ENCODE measurements at regions not wholly inside any gene's neighbourhood (a gene's known extent, or its start where the extent isn't known, plus 50 kb on each side); places are given as distances from the start of the nearest gene placed in this dataset.

DNA sequence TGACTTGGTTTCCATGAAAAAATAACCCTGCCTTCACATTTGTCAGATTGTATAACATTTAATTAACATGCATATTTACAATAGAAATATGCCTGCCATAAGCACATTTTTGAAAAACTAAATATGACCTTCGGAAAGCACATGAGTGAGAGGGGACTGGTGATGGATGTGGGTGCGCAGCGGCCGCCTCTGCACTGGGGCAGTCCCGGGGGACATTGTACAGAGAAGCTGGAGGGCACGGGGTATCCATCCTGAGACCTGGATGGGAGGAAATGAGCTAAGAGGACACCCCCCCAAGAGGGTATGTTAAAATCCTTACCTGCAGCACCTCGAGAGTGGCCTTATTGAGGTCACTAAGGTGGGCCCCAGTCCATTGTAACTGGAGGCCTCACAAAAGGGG lies 161.3 kb upstream of the IRX4 start:
- H3K4me3 ChIP-seq (ENCODE audit: low read depth, low read length): no peak overlapping the region
- TF ChIP-seq, protein P1, sequence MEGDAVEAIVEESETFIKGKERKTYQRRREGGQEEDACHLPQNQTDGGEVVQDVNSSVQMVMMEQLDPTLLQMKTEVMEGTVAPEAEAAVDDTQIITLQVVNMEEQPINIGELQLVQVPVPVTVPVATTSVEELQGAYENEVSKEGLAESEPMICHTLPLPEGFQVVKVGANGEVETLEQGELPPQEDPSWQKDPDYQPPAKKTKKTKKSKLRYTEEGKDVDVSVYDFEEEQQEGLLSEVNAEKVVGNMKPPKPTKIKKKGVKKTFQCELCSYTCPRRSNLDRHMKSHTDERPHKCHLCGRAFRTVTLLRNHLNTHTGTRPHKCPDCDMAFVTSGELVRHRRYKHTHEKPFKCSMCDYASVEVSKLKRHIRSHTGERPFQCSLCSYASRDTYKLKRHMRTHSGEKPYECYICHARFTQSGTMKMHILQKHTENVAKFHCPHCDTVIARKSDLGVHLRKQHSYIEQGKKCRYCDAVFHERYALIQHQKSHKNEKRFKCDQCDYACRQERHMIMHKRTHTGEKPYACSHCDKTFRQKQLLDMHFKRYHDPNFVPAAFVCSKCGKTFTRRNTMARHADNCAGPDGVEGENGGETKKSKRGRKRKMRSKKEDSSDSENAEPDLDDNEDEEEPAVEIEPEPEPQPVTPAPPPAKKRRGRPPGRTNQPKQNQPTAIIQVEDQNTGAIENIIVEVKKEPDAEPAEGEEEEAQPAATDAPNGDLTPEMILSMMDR (IDR thresholded peaks at IDR 0.05; ENCODE audit: control insufficient read depth, extremely low read depth, insufficient read depth): no peak
- no peak for DNase-seq (ENCODE audit: low read depth)

DNA sequence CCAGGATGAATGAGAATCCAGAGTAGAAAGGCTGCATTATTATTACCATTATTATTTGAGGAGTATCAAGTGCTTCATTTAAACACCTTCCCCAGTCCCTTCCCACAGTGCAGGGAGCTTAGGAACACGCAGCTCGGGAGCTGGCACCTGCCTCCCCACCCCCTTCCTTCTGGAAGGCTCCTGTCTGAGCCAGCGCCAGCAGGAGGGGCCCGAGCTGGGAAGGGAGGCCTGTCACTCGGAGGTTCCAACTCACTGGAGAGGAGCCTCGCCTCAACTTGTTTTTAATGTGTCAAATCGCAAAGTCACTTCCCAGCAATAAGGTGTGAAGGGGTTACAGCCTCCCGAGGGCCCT lies 156.4 kb upstream of the IRX4 start:
- no peak for DNase-seq (ENCODE audit: low read depth)
- TF ChIP-seq, protein P1 (IDR thresholded peaks at IDR 0.05; ENCODE audit: control insufficient read depth, extremely low read depth, insufficient read depth): no peak
- no peak overlapping the region for H3K4me3 ChIP-seq (ENCODE audit: low read depth, low read length)

DNA sequence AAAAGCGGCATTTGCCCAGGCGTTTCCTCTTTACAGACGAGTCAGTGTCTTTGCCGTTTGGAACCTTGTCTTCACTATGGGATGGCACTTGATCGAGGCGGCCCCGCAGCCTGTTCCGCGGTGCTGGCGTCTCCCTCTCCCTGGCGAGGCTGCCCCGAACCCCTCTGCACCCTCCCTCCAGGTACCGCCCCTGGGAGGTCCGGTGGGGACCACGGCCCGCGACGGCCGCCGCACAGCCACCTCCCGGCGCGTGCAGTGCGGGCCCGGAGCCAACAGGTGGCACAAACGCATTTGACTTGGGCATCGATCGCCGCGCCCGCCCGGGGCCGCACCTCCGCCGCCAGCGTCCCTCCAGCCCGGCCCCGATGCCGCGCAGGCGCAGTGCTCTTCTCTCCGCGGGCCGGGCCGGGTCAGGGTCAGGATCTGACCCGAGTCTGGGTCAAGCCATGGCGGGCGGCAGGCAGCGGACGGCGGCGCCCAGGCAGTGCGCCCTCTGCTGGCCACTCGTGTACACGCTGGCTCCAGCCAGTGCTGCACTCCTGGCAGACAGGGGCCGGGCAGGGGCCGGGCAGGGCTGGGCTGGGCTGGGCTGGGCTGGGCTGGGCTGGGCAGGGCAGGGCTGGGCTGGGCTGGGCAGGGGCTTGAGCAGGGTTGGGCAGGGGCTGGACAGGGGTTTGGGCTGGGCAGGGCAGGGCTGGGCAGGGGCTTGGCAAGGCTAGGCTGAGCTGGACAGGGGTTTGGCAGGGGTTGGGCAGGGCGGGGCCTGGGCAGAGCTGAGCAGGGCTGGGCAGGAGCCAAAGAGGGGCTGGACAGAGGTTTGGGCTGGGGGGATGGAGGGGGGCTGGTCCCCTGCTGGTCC lies 155.8 kb upstream of the IRX4 start:
- TF ChIP-seq, protein P1 (IDR thresholded peaks at IDR 0.05; ENCODE audit: control insufficient read depth, extremely low read depth, insufficient read depth): peak; percentile 95
- peak; percentile 27 for DNase-seq (ENCODE audit: low read depth)
- peak overlapping the region; percentile 46 for H3K4me3 ChIP-seq (ENCODE audit: low read depth, low read length)

DNA sequence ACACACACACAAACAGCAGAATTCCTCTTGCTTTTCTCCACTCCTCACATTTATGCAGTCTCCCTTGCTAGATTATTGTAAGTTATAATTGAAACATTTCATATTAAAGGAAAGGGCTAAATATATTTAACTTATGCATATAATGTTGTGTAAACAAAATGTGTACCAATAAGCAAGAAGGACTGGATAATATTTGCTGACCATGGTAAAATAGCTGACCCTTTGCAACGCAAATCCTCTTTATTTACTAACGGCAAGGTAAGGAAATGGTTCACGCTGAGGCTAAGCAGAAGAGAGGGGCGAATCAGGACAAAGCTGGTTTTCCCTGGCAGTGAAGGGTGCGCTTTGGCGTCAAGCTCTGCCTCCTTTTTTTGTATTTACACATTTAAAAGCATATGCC lies 154.2 kb upstream of the IRX4 start:
- no peak overlapping the region for H3K4me3 ChIP-seq (ENCODE audit: low read depth, low read length)
- TF ChIP-seq, protein P1 (IDR thresholded peaks at IDR 0.05; ENCODE audit: control insufficient read depth, extremely low read depth, insufficient read depth): no peak

DNA sequence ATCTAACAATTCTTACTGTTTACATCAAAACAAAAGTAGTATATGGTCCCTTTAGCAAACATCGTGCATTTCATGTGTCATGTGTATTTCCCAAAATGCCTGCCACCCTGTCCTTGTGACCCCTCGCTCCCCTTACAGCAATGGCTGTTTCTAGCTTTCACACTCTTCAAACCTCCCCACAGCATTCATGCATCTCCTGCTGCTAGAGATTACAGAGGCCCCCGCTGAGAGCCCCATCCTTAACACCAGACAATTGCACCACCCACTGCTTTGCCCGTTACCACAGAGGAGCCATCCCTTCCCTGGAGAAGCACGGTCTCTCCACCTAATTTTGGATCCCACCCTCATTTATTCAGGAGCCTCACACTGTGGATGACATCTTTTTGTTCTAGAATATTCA lies 149.7 kb upstream of the IRX4 start:
- H3K4me3 ChIP-seq (ENCODE audit: low read depth, low read length): no peak overlapping the region
- DNase-seq (ENCODE audit: low read depth): no peak
- TF ChIP-seq, protein P1 (IDR thresholded peaks at IDR 0.05; ENCODE audit: control insufficient read depth, extremely low read depth, insufficient read depth): no peak

More for the DNA sequence above, 154.2 kb upstream of the IRX4 start:
- no peak for DNase-seq (ENCODE audit: low read depth)

DNA sequence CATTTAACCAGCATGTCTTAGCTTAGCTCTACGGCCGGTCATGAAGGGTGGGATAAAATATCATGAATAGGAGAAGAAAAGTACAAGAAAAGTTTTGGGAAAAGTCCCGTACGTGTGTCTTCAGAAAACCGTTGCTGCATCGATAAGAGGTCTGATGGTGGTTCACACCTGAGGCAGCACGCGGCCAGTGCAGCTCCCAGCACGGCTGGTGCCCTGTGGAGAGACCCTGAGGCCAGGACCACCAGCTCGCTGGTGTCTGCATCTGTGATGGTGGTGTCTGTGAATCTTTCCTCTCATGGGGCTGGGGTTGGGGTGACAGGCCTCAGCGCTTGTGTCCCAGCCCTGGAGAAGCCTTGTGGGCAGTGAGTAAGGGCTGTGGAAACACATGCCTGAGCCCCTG lies 148.9 kb upstream of the IRX4 start:
- DNase-seq (ENCODE audit: low read depth): no peak
- no peak overlapping the region for H3K4me3 ChIP-seq (ENCODE audit: low read depth, low read length)
- TF ChIP-seq, protein P1 (IDR thresholded peaks at IDR 0.05; ENCODE audit: control insufficient read depth, extremely low read depth, insufficient read depth): no peak

DNA sequence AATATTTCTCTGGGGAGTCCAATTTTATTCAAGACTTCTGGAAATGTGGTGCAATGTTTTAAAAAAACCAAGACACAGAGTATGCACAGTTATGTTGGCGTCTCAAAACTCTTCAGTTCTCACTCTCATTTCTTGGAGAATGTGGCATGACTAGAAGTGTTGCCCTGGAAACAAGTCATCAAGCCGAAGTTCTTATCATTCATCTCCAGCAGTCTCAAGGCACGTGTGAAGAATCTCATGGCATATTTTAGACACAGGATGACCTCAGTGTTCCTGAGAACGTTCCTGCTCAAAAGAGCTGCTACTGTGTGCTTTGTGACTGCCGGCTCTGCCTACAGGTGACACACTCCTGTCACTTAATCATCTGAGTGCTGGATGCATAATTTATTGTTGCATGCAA lies 147.4 kb upstream of the IRX4 start:
- TF ChIP-seq, protein P1 (IDR thresholded peaks at IDR 0.05; ENCODE audit: control insufficient read depth, extremely low read depth, insufficient read depth): no peak
- DNase-seq (ENCODE audit: low read depth): peak; percentile 4
- H3K4me3 ChIP-seq (ENCODE audit: low read depth, low read length): no peak overlapping the region
